GM06990 (cell line): ENCODE measurements at regions not wholly inside any gene's neighbourhood (a gene's known extent, or its start where the extent isn't known, plus 50 kb on each side); places are given as distances from the start of the nearest gene placed in this dataset.

Source experiments
- DNase-seq: peaks from one replicate; pipeline ENCODE4 v3.0.0-alpha.2; 2011; ENCODE audit not compliant: insufficient read length; ENCODE audit errors: extremely low read depth
- H3K27me3 ChIP-seq: replicated peaks from 2 replicates; pipeline ENCODE4 v1.6.0; 2011; ENCODE audit warnings: low read length; ENCODE audit not compliant: control insufficient read depth, insufficient read depth
- H3K36me3 ChIP-seq: 2 replicates; pipeline ENCODE4 v1.5.1; 2011; ENCODE audit warnings: low read length; ENCODE audit not compliant: control insufficient read depth, insufficient read depth
- H3K4me3 ChIP-seq: replicated peaks from 2 replicates; pipeline ENCODE4 v1.5.1; 2011; ENCODE audit warnings: low read depth, mild to moderate bottlenecking, control low read depth, low read length
- TF ChIP-seq, protein P1 (sequence below): IDR thresholded peaks from 2 replicates; pipeline ENCODE4 v1.5.1; 2011; ENCODE audit warnings: low read length, control low read depth, mild to moderate bottlenecking, inconsistent platforms; ENCODE audit not compliant: insufficient read depth, poor library complexity, severe bottlenecking

DNA sequence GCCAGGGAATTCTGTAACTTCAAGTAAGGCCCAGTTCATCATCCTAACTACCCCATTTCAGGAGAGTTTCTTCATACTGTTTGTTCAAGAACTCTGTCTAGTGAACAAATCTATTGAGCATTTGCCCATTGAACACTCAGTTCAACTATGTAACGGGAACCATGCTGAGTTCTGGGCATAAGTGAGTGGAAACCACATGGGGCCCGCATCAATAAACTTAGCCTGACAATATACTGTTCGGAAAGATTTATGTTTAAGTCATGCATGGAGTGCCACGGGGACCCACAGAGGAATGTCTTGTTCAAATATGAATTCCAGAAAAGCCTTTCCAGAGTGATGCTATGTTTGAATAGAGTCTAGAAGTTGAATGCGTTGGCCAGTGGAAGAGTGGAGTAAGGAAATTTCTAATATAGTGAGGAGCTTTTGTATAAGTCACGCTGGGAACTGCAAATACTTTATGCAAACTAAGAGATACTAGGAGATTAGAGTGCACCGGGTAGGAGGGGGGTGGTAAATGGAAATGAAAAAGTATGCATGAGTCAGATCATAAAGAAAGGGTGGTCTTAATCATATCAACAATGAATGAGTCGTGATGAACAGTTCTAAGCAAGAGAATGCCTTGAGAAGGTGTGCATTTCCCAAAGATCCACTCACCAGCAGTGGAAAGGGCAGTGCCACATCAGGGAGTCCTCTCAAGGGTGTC, 279.8 kb downstream of the VPS13C start:
- H3K36me3 ChIP-seq = no peaks in the 10 kb centered on the region
- no peak for DNase-seq
- no peak overlapping the region for H3K4me3 ChIP-seq
- TF ChIP-seq, protein P1, sequence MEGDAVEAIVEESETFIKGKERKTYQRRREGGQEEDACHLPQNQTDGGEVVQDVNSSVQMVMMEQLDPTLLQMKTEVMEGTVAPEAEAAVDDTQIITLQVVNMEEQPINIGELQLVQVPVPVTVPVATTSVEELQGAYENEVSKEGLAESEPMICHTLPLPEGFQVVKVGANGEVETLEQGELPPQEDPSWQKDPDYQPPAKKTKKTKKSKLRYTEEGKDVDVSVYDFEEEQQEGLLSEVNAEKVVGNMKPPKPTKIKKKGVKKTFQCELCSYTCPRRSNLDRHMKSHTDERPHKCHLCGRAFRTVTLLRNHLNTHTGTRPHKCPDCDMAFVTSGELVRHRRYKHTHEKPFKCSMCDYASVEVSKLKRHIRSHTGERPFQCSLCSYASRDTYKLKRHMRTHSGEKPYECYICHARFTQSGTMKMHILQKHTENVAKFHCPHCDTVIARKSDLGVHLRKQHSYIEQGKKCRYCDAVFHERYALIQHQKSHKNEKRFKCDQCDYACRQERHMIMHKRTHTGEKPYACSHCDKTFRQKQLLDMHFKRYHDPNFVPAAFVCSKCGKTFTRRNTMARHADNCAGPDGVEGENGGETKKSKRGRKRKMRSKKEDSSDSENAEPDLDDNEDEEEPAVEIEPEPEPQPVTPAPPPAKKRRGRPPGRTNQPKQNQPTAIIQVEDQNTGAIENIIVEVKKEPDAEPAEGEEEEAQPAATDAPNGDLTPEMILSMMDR = no peak
- peaks cover 1% of the 10 kb centered on the region for H3K27me3 ChIP-seq

DNA sequence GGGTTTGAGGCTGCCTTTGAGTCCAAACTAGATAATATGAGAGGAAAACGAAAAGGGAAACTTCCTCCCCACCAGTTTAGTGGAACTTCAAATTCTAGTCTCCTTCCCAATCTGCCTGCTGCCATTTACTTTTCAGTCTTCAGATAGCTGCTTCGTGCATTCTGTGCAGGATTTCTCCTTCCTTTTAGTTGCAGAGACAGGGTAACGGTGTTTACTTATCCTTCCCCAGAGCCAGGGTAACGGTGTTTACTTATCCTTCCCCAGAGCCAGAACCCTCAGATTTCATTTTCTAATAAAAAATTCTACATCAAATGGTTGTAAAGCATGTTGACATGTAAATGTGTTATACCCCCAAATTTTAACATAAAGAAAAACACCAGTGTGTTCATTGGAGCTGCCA, 282.6 kb downstream of the VPS13C start:
- H3K27me3 ChIP-seq = peaks cover 1% of the 10 kb centered on the region
- TF ChIP-seq, protein P1 = no peak
- no peaks in the 10 kb centered on the region for H3K36me3 ChIP-seq
- no peak for DNase-seq
- H3K4me3 ChIP-seq = no peak overlapping the region

DNA sequence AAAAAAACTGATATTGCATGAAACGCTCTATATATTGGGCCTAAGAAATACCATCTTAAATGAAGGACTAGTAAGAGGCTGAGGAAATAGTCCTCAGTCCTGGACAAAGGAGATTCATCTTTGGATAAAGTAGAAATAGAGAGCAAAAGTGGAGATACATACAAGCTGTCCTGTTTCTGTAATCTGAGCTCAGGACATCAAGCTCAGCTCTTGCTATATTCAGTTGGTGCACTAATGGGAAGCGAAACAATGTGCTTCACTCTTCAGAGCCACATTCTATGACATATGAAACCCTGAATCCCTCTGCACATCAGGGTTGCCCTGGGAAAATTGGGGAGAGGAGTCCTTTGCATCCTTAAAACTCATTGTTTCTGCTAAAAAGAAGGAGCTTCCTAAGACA, 290.7 kb downstream of the VPS13C start:
- Histone ChIP-seq H3K4me3 (no peak overlapping the region), H3K27me3 (no peaks in the 10 kb centered on the region), H3K36me3 (no peaks in the 10 kb centered on the region)
- DNase-seq = no peak
- TF ChIP-seq, protein P1 = no peak

DNA sequence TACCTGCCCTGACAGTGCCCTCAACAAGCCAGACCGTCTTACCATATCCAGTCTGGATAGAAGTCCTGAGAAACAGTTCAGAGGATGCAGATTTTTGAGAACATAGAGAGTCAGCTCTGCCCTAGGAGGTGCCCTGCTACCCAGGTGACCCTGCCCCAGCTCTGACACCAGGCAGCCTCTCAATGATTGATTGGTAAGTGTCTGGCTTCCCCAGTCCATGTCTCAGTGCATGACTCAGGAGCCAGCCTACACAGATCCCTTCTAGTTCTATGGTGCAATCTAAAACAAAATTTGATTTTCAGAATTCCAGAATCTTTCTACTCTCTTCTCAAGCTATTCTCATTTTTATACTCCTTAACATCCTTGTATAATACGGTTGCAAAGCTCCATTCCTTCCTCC, 292.1 kb downstream of the VPS13C start:
- H3K27me3 ChIP-seq = no peaks in the 10 kb centered on the region
- TF ChIP-seq, protein P1 = no peak
- H3K4me3 ChIP-seq = no peak overlapping the region
- no peaks in the 10 kb centered on the region for H3K36me3 ChIP-seq
- DNase-seq = no peak

DNA sequence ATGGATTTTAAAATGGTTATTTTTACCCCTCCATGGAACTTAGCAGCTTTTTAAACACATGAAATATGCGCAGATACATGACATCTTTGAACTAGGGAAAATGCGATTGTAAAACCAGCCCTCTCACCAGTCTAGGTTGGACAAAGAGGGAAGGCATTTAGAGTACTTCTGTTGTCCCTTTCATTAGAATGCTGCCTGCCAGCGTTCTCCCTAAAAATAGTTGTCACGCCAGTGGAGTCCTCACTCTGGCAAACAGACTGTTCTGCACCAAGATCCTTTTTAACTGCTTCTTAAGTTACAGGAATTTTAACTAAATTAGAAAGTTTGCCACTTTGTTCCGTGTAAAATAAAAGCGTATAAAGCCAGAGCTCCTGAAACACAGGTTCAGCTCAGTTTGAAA, 295.3 kb downstream of the VPS13C start:
- Histone ChIP-seq H3K36me3 (no peaks in the 10 kb centered on the region), H3K27me3 (0 out of 2 replicates have a peak, but pooled peaks cover 1% of the 10 kb centered on the region), H3K4me3 (no peak overlapping the region)
- TF ChIP-seq, protein P1 = no peak
- no peak for DNase-seq

DNA sequence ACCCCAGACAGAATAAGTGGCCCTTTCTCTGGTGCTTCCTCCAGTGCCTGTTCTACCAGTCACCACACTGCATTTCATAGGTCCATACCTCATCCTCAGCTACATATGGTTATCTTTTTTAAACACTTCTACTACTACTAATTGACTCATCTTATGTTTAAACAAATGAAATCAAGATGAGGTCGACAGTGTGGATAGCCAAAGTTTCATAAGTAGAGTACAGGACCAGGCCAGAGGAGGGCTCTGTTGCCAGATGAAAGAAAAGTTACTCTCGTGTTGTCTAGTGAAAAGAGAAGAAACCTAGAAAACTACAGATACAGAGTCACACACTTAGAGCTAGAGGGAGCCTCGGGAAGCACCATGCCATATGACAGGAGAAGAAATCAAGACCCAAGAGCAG, 296.1 kb downstream of the VPS13C start:
- TF ChIP-seq, protein P1 = no peak
- H3K27me3 ChIP-seq = peaks cover 1% of the 10 kb centered on the region; the same call in 1 of the 2 replicates
- DNase-seq = no peak
- H3K4me3 ChIP-seq = no peak overlapping the region
- H3K36me3 ChIP-seq = no peaks in the 10 kb centered on the region
